ENCODE measurements at regions not wholly inside any gene's neighbourhood (a gene's known extent, or its start where the extent isn't known, plus 50 kb on each side); places are given as distances from the start of the nearest gene placed in this dataset.

- TF ChIP-seq CTCF (IDR thresholded peaks at IDR 0.05), result no peak
- intact Hi-C loops (cut with DNase I, micrococcal nuclease), result no loop called here
- no peak for ATAC-seq
- no peaks in the 10 kb centered on the region for H3K36me3 ChIP-seq (ENCODE audit: low read depth)
- H3K4me3 ChIP-seq, result no peak overlapping the region
- H3K9me3 ChIP-seq, result no peaks in the 10 kb centered on the region
- no peak for DNase-seq
- H3K4me1 ChIP-seq (ENCODE audit: low read depth), result no peaks in the 10 kb centered on the region
These were observed 165.2 kb upstream of the NFIB start for GRCh38 chr9:14479163-14479560.

GRCh38 chr9:14478175-14479162 lies 164.5 kb upstream of the NFIB start:
- no peaks in the 10 kb centered on the region for H3K4me1 ChIP-seq (ENCODE audit: low read depth)
- no peak for DNase-seq
- no peak for TF ChIP-seq CTCF (IDR thresholded peaks at IDR 0.05)
- no peaks in the 10 kb centered on the region for H3K9me3 ChIP-seq
- intact Hi-C loops (cut with DNase I, micrococcal nuclease), result no loop called here
- no peaks in the 10 kb centered on the region for H3K36me3 ChIP-seq (ENCODE audit: low read depth)
- ATAC-seq, result no peak
- H3K4me3 ChIP-seq, result no peak overlapping the region

- H3K4me3 ChIP-seq, result no peak overlapping the region
- DNase-seq (no peak), ATAC-seq (no peak)
- H3K36me3 ChIP-seq (ENCODE audit: low read depth), result no peaks in the 10 kb centered on the region
- TF ChIP-seq CTCF (IDR thresholded peaks at IDR 0.05), result no peak
- H3K4me1 ChIP-seq (ENCODE audit: low read depth), result no peaks in the 10 kb centered on the region
- intact Hi-C loops (cut with DNase I, micrococcal nuclease), result no loop called here
- no peaks in the 10 kb centered on the region for H3K9me3 ChIP-seq
These were observed 157.1 kb upstream of the NFIB start for GRCh38 chr9:14471041-14471440.

DNA sequence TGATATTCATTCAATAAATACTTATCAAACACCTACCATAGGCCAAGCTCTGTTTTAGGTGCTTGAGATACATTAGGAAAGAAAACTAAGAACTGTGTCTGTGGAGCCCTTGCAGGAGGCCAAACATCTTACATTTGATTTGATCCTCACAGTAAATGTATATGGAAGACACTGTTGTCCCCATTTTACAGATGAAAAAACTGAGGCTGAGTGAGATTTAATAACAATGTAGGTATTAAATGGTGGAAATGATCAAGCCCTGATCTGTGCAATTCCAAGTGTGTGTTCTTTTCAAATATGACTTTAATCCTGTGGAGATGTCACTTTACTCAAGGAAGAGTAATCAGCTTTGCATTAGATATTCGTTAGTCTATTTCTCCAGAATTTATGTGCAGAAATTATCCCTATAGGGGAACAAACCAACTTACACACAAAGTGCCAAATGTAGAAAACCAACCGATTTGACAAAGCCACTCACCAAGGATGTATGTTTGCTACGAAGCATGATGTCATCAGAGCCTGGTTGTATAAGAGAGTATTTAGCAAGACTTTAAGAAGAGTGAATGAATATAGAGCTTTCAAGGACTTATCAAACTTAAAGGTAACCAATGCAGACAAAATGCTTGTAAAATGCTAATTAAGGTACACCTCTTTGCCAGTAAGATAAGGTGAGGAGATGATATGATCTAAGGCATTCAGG lies 153.9 kb upstream of the NFIB start:
- Histone ChIP-seq H3K9me3 (no peaks in the 10 kb centered on the region), H3K4me1 (ENCODE audit: low read depth) (no peaks in the 10 kb centered on the region), H3K36me3 (ENCODE audit: low read depth) (no peaks in the 10 kb centered on the region), H3K4me3 (no peak overlapping the region)
- no peak for TF ChIP-seq CTCF (IDR thresholded peaks at IDR 0.05)
- intact Hi-C loops (cut with DNase I, micrococcal nuclease), result no loop called here
- ATAC-seq (no peak), DNase-seq (no peak)

- intact Hi-C loops (cut with DNase I, micrococcal nuclease), result no loop called here
These were observed 152.9 kb upstream of the NFIB start for GRCh38 chr9:14466828-14467227.

More at GRCh38 chr9:14466828-14467227, 152.9 kb upstream of the NFIB start:
- ATAC-seq, result no peak
- no peak for TF ChIP-seq CTCF (IDR thresholded peaks at IDR 0.05)
- H3K9me3 ChIP-seq, result no peaks in the 10 kb centered on the region
- DNase-seq, result no peak
- H3K36me3 ChIP-seq (ENCODE audit: low read depth), result no peaks in the 10 kb centered on the region
- H3K4me1 ChIP-seq (ENCODE audit: low read depth), result no peaks in the 10 kb centered on the region
- H3K4me3 ChIP-seq, result no peak overlapping the region

All from mucosa of descending colon (tissue), 3 donors.